A549 (cell line): ENCODE measurements at regions not wholly inside any gene's neighbourhood (a gene's known extent, or its start where the extent isn't known, plus 50 kb on each side); places are given as distances from the start of the nearest gene placed in this dataset.

Experiments
- ATAC-seq, 2 experiments: fragments of 200-7000 bp in 1 of 2; fragments of >200 bp in 1 of 2; cut with Nextera tagmentation in 1 of 2; cut with Tn5 transposase in 1 of 2; 3 replicates each; pipeline versions ENCODE4 v1.8.0 to v1.9.1; 2018 to 2020; ENCODE audit warnings: mild to moderate bottlenecking in 1 of 2, moderate library complexity in 1 of 2
- CTCF ChIA-PET: fragments of 300-600 bp; sonication (Branson Sonifier 250); formaldehyde crosslinking; extraction: SDS; loops from one replicate; lab custom pipeline; 2021; ENCODE audit warnings: antibody characterized with exemption, inconsistent platforms; lab: Yijun Ruan, JAX
- POLR2A ChIA-PET: fragments of 350-600 bp; formaldehyde crosslinking; extraction: SDS; loops from one replicate; lab custom pipeline; 2021; ENCODE audit warnings: antibody characterized with exemption, inconsistent platforms; lab: Yijun Ruan, JAX
- DNase-seq, 2 experiments: peaks; one replicate each; pipeline versions ENCODE4 v3.0.0 to v3.0.0-alpha.2; 2011 to 2016; ENCODE audit warnings: low read depth in 1 of 2, low spot score in 1 of 2
- FAIRE-seq: peaks from 2 replicates; lab custom pipeline; 2011; peaks lifted over from hg19 to GRCh38; lab: Jason Lieb, UNC
- H3K27ac ChIP-seq, 2 experiments: fragments of >200 bp; sonication (Bioruptor Twin); formaldehyde crosslinking; 3 replicates each; pipeline ENCODE4 v1.5.1; 2016 to 2017
- H3K4me1 ChIP-seq: fragments of >200 bp; sonication (Bioruptor Twin); formaldehyde crosslinking; 3 replicates; pipeline ENCODE4 v1.6.1; 2016
- H3K4me2 ChIP-seq: fragments of >200 bp; sonication (Bioruptor Twin); formaldehyde crosslinking; 3 replicates; pipeline ENCODE4 v1.6.1; 2016
- H3K4me3 ChIP-seq: fragments of >200 bp; sonication (Bioruptor Twin); formaldehyde crosslinking; 3 replicates; pipeline ENCODE4 v1.5.1; 2016
- H3K9me3 ChIP-seq: fragments of >200 bp; sonication (Bioruptor Twin); formaldehyde crosslinking; 3 replicates; pipeline ENCODE4 v1.6.1; 2016
- BHLHE40 ChIP-seq: IDR thresholded peaks from 2 replicates; pipeline ENCODE4 v1.6.1; 2012; ENCODE audit warnings: low read depth, low read length, inconsistent platforms
- CEBPB ChIP-seq, 2 experiments: fragments of >200 bp in 1 of 2; sonication (Bioruptor Twin) in 1 of 2; formaldehyde crosslinking in 1 of 2; IDR thresholded peaks; 2 replicates each; pipeline ENCODE4 v1.6.1; 2012 to 2016
- CHD4 ChIP-seq: fragments of 200-600 bp; sonication (generic); IDR thresholded peaks from 2 replicates; pipeline ENCODE4 v1.6.1; 2016; ENCODE audit warnings: antibody characterized with exemption, mild to moderate bottlenecking, borderline replicate concordance
- EHMT2 ChIP-seq: fragments of 200-600 bp; sonication (generic); IDR thresholded peaks from 2 replicates; pipeline ENCODE4 v1.6.1; 2016; ENCODE audit warnings: antibody characterized with exemption, low read depth, mild to moderate bottlenecking, moderate library complexity
- FOSB ChIP-seq: fragments of 250-450 bp; sonication (Bioruptor Pico); IDR thresholded peaks from 2 replicates; pipeline ENCODE4 v1.5.0; 2020; ENCODE audit warnings: mild to moderate bottlenecking, moderate library complexity
- FOXS1 ChIP-seq: fragments of 250-450 bp; sonication (Bioruptor Pico); IDR thresholded peaks from 2 replicates; pipeline ENCODE4 v1.5.0; 2020; ENCODE audit warnings: mild to moderate bottlenecking, moderate library complexity
- GATA3 ChIP-seq: IDR thresholded peaks from 2 replicates; pipeline ENCODE4 v1.6.1; 2012; ENCODE audit warnings: borderline replicate concordance
- HDAC2 ChIP-seq: fragments of 200-600 bp; sonication (generic); IDR thresholded peaks from 2 replicates; pipeline ENCODE4 v1.6.1; 2016
- HEYL ChIP-seq: fragments of 250-450 bp; sonication (Bioruptor Pico); IDR thresholded peaks from 2 replicates; pipeline ENCODE4 v1.8.0; 2021; ENCODE audit warnings: mild to moderate bottlenecking, moderate library complexity
- HOXB5 ChIP-seq: fragments of 250-450 bp; sonication (Bioruptor Pico); IDR thresholded peaks from 2 replicates; pipeline ENCODE4 v1.5.0; 2020; ENCODE audit warnings: mild to moderate bottlenecking, moderate library complexity
- JUN ChIP-seq, 2 experiments: fragments of >200 bp; sonication (Bioruptor Twin); formaldehyde crosslinking; IDR thresholded peaks; 2 replicates in 1 of 2; 3 replicates in 1 of 2; pipeline ENCODE4 v1.6.1; 2016 to 2017
- KDM5A ChIP-seq: fragments of 200-600 bp; sonication (generic); IDR thresholded peaks from 2 replicates; pipeline ENCODE4 v1.6.1; 2016; ENCODE audit warnings: antibody characterized with exemption, mild to moderate bottlenecking
- MYC ChIP-seq: IDR thresholded peaks from 2 replicates; pipeline ENCODE4 v1.6.1; 2012; ENCODE audit warnings: mild to moderate bottlenecking, inconsistent platforms, low read length, improper control_type of control experiment, borderline replicate concordance
- NPAS2 ChIP-seq: fragments of 250-450 bp; sonication (Bioruptor Pico); IDR thresholded peaks from 2 replicates; pipeline ENCODE4 v1.8.0; 2022; ENCODE audit warnings: mild to moderate bottlenecking, moderate library complexity, borderline replicate concordance
- NR3C1 ChIP-seq: fragments of >200 bp; sonication (Bioruptor Twin); formaldehyde crosslinking; IDR thresholded peaks from 3 replicates; pipeline ENCODE4 v1.6.1; 2017
- PHF8 ChIP-seq: fragments of 200-600 bp; sonication (generic); IDR thresholded peaks from 2 replicates; pipeline ENCODE4 v1.6.1; 2016; ENCODE audit warnings: low read depth, mild to moderate bottlenecking, antibody characterized with exemption, moderate library complexity, borderline replicate concordance
- POLR2A ChIP-seq: IDR thresholded peaks from 2 replicates; pipeline ENCODE4 v1.6.1; 2012; ENCODE audit warnings: mild to moderate bottlenecking, low read length
- POLR2AphosphoS2 ChIP-seq: conservative IDR thresholded peaks from 2 replicates; pipeline ENCODE4 v1.6.1; 2012; ENCODE audit warnings: low read length, improper control_type of control experiment, inconsistent platforms
- RAD21 ChIP-seq, 2 experiments: fragments of >200 bp in 1 of 2; sonication (Bioruptor Twin) in 1 of 2; formaldehyde crosslinking in 1 of 2; IDR thresholded peaks in 1 of 2; conservative IDR thresholded peaks in 1 of 2; 2 replicates in 1 of 2; 3 replicates in 1 of 2; pipeline ENCODE4 v1.6.1; 2012 to 2018; ENCODE audit warnings: inconsistent platforms in 1 of 2
- RARB ChIP-seq: fragments of 250-450 bp; sonication (Bioruptor Pico); IDR thresholded peaks from 2 replicates; pipeline ENCODE4 v1.8.0; 2021; ENCODE audit warnings: mild to moderate bottlenecking, moderate library complexity
- RNF2 ChIP-seq: fragments of 200-600 bp; sonication (generic); IDR thresholded peaks from 2 replicates; pipeline ENCODE4 v1.6.1; 2016; ENCODE audit warnings: low read depth, mild to moderate bottlenecking, antibody characterized with exemption, moderate library complexity, borderline replicate concordance
- SREBF2 ChIP-seq: fragments of 450-650 bp; IDR thresholded peaks from 2 replicates; pipeline ENCODE4 v1.6.1; 2014; ENCODE audit warnings: mild to moderate bottlenecking, moderate library complexity
- ZSCAN20 ChIP-seq: fragments of 250-450 bp; sonication (Bioruptor Pico); IDR thresholded peaks from 2 replicates; pipeline ENCODE4 v1.8.0; 2022; ENCODE audit warnings: mild to moderate bottlenecking, moderate library complexity
- WGBS: methylation state at CpG from one replicate; pipeline ENCODE4 v1.1.6; 2017; ENCODE audit errors: missing lambda C conversion rate; 5-methylcytosine and 5-hydroxymethylcytosine counted together
- TF ChIP-seq, protein P1 (sequence below): IDR thresholded peaks from 2 replicates; pipeline ENCODE4 v1.6.1; 2012; ENCODE audit warnings: low read depth, borderline replicate concordance
- TF ChIP-seq, protein P2 (sequence below): IDR thresholded peaks from 2 replicates; pipeline ENCODE4 v1.6.1; 2012
- TF ChIP-seq, protein P3 (sequence below): fragments of >200 bp; sonication (Bioruptor Twin); formaldehyde crosslinking; IDR thresholded peaks from 2 replicates; pipeline ENCODE4 v1.6.1; 2016
- TF ChIP-seq, protein P4 (sequence below): fragments of 250-450 bp; sonication (Bioruptor Pico); IDR thresholded peaks from 2 replicates; pipeline ENCODE4 v1.5.0; 2021; ENCODE audit warnings: mild to moderate bottlenecking, moderate library complexity, borderline replicate concordance
- TF ChIP-seq, protein P5 (sequence below): fragments of >200 bp; sonication (Bioruptor Twin); formaldehyde crosslinking; IDR thresholded peaks from 3 replicates; pipeline ENCODE4 v1.6.1; 2016

DNA sequence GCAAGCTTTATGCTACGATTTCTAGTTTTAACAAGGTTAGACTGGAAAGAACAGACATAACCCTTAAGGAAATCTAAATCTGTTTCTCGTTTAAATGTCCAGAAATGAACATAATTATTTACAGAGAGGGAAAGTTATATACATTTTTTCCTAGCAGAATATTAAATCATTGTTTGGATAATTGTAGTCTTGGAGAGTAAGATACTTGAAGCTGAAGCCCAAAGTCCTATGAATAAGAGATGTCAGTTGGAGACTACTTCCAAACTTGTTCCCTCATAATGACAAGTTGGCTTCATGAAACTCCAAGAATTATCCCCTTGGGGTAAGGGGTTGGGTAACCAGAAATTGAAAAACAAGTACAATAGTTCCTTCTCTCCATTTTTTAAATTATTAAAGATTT, 911.1 kb upstream of the MAN1A1 start (continued):
- TF ChIP-seq, protein P1, sequence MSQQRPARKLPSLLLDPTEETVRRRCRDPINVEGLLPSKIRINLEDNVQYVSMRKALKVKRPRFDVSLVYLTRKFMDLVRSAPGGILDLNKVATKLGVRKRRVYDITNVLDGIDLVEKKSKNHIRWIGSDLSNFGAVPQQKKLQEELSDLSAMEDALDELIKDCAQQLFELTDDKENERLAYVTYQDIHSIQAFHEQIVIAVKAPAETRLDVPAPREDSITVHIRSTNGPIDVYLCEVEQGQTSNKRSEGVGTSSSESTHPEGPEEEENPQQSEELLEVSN: no peak
- TF ChIP-seq NR3C1 (no peak), KDM5A (no peak), HEYL (CRISPR knock-in tag) (no peak), RAD21 (conservative IDR thresholded peaks at IDR 0.05 in 1 of 2, IDR thresholded peaks at IDR 0.05 in 1 of 2) (no peak)

DNA sequence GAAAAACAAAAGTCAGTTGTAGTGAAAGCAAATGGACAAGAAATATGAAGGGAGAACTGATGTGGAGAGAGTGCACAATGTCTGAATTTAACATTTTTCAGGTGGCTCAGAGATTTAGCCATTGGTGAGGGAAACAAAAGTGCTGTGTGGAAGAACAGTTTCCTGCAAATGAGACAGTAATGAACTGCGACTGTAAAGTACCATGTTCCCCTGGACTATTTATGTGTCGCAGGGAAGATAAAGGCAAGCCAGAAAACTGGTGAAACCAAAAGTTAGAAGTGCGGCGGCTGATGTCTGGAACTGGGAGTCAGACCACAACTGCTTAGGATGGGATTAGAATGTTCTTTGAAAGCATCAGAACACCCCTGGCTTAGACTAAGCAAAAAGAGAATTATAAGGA, 905.1 kb upstream of the MAN1A1 start:
- no peaks in the 10 kb centered on the region for H3K9me3 ChIP-seq
- ChIA-PET CTCF (no interaction called here), POLR2A (no interaction called here)
- H3K27ac ChIP-seq: no peak overlapping the region
- no peak for DNase-seq
- H3K4me2 ChIP-seq: no peak overlapping the region
- FAIRE-seq: no peak
- TF ChIP-seq CHD4 (no peak), FOXS1 (CRISPR knock-in tag) (no peak), KDM5A (no peak), POLR2A (no peak)
- TF ChIP-seq, all 56 proteins: peak for 0
- WGBS: 64% methylated on average over 4 of the region's 4 CpGs
- Histone ChIP-seq H3K4me1 (no peaks in the 10 kb centered on the region), H3K4me3 (no peak overlapping the region)
- no peak for ATAC-seq

DNA sequence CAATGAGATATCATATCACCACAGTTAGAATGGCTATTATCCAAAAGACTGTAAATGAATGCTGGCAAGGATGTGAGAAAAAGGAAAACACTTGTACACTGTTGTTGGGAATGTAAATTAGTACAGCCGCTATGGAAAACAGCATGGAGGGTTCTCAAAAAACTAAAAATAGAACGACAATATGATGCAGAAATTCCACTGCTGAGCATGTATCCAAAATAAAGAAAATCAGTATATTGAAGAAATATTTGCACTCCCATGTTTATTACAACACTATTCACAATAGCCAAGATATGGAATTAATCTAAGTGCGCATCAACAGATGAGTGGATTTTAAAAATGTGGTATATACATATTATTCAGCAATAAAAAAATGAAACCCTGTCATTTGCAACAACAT, 898.9 kb upstream of the MAN1A1 start:
- Histone ChIP-seq H3K4me1 (no peaks in the 10 kb centered on the region), H3K9me3 (no peaks in the 10 kb centered on the region), H3K4me3 (no peak overlapping the region)
- ChIA-PET POLR2A (no interaction called here), CTCF (interaction anchor here (0.6 kb wide), 1 partner anchor 1170 kb away, joined by 3 read pairs; no protein-coding TSS in a partner anchor)
- 35% methylated on average over 3 of the region's 3 CpGs for WGBS
- DNase-seq: no peak
- no peak for FAIRE-seq
- TF ChIP-seq BHLHE40 (no peak), PHF8 (no peak), FOSB (CRISPR knock-in tag) (no peak), HOXB5 (CRISPR knock-in tag) (no peak), NR3C1 (no peak), JUN (IDR thresholded peaks at IDR 0.05) (no peak), HDAC2 (no peak), CEBPB (IDR thresholded peaks at IDR 0.05) (no peak)
- TF ChIP-seq, all 56 proteins: peak for 0
- Histone ChIP-seq H3K27ac (no peak overlapping the region), H3K4me2 (no peak overlapping the region)
- no peak for ATAC-seq

DNA sequence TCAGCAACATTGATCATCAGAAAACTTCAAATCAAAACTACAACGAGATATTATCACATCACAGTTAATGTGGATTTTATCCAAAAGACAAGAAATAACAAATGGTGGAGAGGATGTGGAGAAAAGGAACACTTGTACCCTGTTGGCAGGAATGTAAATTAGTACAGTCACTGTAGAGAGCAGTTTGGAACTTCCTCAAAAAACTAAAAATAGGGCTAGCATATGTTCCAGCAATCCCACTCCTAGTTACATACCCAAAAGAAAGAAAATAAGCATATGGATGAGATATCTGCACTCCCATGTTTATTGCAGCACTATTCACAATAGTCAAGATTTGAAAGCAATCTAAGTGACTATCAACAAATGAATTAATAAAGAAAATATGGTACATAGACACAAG, 887.7 kb upstream of the MAN1A1 start:
- no peak for DNase-seq
- no peak for ATAC-seq
- Histone ChIP-seq H3K4me3 (no peak overlapping the region), H3K4me2 (no peak overlapping the region), H3K9me3 (no peaks in the 10 kb centered on the region), H3K27ac (no peak overlapping the region), H3K4me1 (no peaks in the 10 kb centered on the region)
- ChIA-PET CTCF (no interaction called here), POLR2A (no interaction called here)
- TF ChIP-seq NPAS2 (CRISPR knock-in tag): no peak
- no peak for TF ChIP-seq MYC
- TF ChIP-seq, protein P2, sequence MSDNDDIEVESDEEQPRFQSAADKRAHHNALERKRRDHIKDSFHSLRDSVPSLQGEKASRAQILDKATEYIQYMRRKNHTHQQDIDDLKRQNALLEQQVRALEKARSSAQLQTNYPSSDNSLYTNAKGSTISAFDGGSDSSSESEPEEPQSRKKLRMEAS: no peak
- TF ChIP-seq HEYL (CRISPR knock-in tag): no peak
- TF ChIP-seq RARB (CRISPR knock-in tag): no peak
- no peak for TF ChIP-seq RNF2
- TF ChIP-seq POLR2AphosphoS2: no peak
- no peak for TF ChIP-seq FOXS1 (CRISPR knock-in tag)
- no peak for TF ChIP-seq NR3C1
- TF ChIP-seq, protein P3, sequence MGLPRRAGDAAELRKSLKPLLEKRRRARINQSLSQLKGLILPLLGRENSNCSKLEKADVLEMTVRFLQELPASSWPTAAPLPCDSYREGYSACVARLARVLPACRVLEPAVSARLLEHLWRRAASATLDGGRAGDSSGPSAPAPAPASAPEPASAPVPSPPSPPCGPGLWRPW: no peak
- TF ChIP-seq, protein P4, sequence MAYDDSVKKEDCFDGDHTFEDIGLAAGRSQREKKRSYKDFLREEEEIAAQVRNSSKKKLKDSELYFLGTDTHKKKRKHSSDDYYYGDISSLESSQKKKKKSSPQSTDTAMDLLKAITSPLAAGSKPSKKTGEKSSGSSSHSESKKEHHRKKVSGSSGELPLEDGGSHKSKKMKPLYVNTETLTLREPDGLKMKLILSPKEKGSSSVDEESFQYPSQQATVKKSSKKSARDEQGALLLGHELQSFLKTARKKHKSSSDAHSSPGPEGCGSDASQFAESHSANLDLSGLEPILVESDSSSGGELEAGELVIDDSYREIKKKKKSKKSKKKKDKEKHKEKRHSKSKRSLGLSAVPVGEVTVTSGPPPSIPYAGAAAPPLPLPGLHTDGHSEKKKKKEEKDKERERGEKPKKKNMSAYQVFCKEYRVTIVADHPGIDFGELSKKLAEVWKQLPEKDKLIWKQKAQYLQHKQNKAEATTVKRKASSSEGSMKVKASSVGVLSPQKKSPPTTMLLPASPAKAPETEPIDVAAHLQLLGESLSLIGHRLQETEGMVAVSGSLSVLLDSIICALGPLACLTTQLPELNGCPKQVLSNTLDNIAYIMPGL (CRISPR knock-in tag): no peak
- no peak for TF ChIP-seq FOSB (CRISPR knock-in tag)
- no peak for TF ChIP-seq EHMT2
- no peak for TF ChIP-seq SREBF2
- no peak for TF ChIP-seq ZSCAN20 (CRISPR knock-in tag)
- TF ChIP-seq GATA3: no peak
- TF ChIP-seq, protein P5, sequence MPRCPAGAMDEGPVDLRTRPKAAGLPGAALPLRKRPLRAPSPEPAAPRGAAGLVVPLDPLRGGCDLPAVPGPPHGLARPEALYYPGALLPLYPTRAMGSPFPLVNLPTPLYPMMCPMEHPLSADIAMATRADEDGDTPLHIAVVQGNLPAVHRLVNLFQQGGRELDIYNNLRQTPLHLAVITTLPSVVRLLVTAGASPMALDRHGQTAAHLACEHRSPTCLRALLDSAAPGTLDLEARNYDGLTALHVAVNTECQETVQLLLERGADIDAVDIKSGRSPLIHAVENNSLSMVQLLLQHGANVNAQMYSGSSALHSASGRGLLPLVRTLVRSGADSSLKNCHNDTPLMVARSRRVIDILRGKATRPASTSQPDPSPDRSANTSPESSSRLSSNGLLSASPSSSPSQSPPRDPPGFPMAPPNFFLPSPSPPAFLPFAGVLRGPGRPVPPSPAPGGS: no peak
- 8% methylated on average over 1 of the region's 1 CpG for WGBS
- no peak for FAIRE-seq
